NB4 (cell line): ENCODE measurements at regions not wholly inside any gene's neighbourhood (a gene's known extent, or its start where the extent isn't known, plus 50 kb on each side); places are given as distances from the start of the nearest gene placed in this dataset.

Experiments used
- CTCF ChIP-seq: IDR thresholded peaks from one replicate; pipeline ENCODE4 v1.5.1; 2012; ENCODE audit warnings: low read depth, low read length
- MAX ChIP-seq: IDR thresholded peaks from 2 replicates; pipeline ENCODE4 v1.6.1; 2011; ENCODE audit warnings: low read depth, low read length
- MYC ChIP-seq: IDR thresholded peaks from 2 replicates; pipeline ENCODE4 v1.6.1; 2011; ENCODE audit warnings: low read depth, low read length
- POLR2A ChIP-seq: IDR thresholded peaks from 2 replicates; pipeline ENCODE4 v1.6.1; 2011; ENCODE audit warnings: mild to moderate bottlenecking; ENCODE audit not compliant: insufficient read length; ENCODE audit errors: extremely low read depth

- TF ChIP-seq CTCF, result no peak
- TF ChIP-seq POLR2A, result no peak
- no peak for TF ChIP-seq MYC
- TF ChIP-seq MAX, result no peak
Measured at GRCh38 chr13:73672492-73672891, 461.7 kb downstream of the KLF12 start.
